ENCODE measurements at regions not wholly inside any gene's neighbourhood (a gene's known extent, or its start where the extent isn't known, plus 50 kb on each side); places are given as distances from the start of the nearest gene placed in this dataset.

GRCh38 chr7:32163896-32164295 is 93.7 kb upstream of the PDE1C start:
- H3K9me3 ChIP-seq (ENCODE audit: insufficient read depth, low read depth), result no peaks in the 10 kb centered on the region
- no peaks in the 10 kb centered on the region for H4K20me1 ChIP-seq (ENCODE audit: insufficient read depth)
- intact Hi-C loops (cut with micrococcal nuclease; ENCODE audit: unreplicated experiment), result no loop called here
- no peaks in the 10 kb centered on the region for H3K36me3 ChIP-seq (ENCODE audit: low read depth)
- DNase-seq, result no peak
- no TSS peak for BruUV-seq (replicated peaks)
- no peak overlapping the region for H2AFZ ChIP-seq
- H3K4me1 ChIP-seq (replicated peaks; ENCODE audit: insufficient read depth), result no peaks in the 10 kb centered on the region
- no peak overlapping the region for H3K4me3 ChIP-seq
- no peaks in the 10 kb centered on the region for H3K79me2 ChIP-seq (ENCODE audit: low read depth)
- H3K27me3 ChIP-seq (ENCODE audit: insufficient read depth, low read depth), result peaks cover 3% of the 10 kb centered on the region; the same call in 1 of the 2 replicates
- H3K27ac ChIP-seq, result no peak overlapping the region
- CTCF ChIA-PET, result no interaction called here
- no peaks in the 10 kb centered on the region for H3F3A ChIP-seq (ENCODE audit: insufficient read depth, low read depth)
- no peaks in the 10 kb centered on the region; the same call in 1 of the 2 replicates for H3K9me2 ChIP-seq (ENCODE audit: insufficient read depth)
- no peak overlapping the region for H3K4me2 ChIP-seq
- no peak for TF ChIP-seq CTCF (conservative IDR thresholded peaks at IDR 0.05)
- no peak for TF ChIP-seq EZH2 (IDR thresholded peaks at IDR 0.05; ENCODE audit: low read depth)
- POLR2A ChIA-PET (ENCODE audit: unreplicated experiment), result no interaction called here

- CTCF ChIA-PET, result no interaction called here
- no peaks in the 10 kb centered on the region for H4K20me1 ChIP-seq (ENCODE audit: insufficient read depth)
- H3K4me2 ChIP-seq, result no peak overlapping the region
- H3K36me3 ChIP-seq (ENCODE audit: low read depth), result no peaks in the 10 kb centered on the region
- no peaks in the 10 kb centered on the region for H3K79me2 ChIP-seq (ENCODE audit: low read depth)
- H3K9me2 ChIP-seq (ENCODE audit: insufficient read depth), result no peaks in the 10 kb centered on the region; the same call in 1 of the 2 replicates
- no peaks in the 10 kb centered on the region for H3F3A ChIP-seq (ENCODE audit: insufficient read depth, low read depth)
- peak in 1 of 2 experiments; percentile 20 for DNase-seq
- H3K27ac ChIP-seq, result no peak overlapping the region
- no peaks in the 10 kb centered on the region for H3K9me3 ChIP-seq (ENCODE audit: insufficient read depth, low read depth)
- intact Hi-C loops (cut with micrococcal nuclease; ENCODE audit: unreplicated experiment), result no loop called here
- no TSS peak for BruUV-seq (replicated peaks)
- H2AFZ ChIP-seq, result no peak overlapping the region
- no peaks in the 10 kb centered on the region for H3K4me1 ChIP-seq (replicated peaks; ENCODE audit: insufficient read depth)
- no peak overlapping the region for H3K4me3 ChIP-seq
- H3K27me3 ChIP-seq (ENCODE audit: insufficient read depth, low read depth), result peaks cover 9% of the 10 kb centered on the region; the same call in 1 of the 2 replicates
- TF ChIP-seq CTCF (conservative IDR thresholded peaks at IDR 0.05) (no peak), EZH2 (IDR thresholded peaks at IDR 0.05; ENCODE audit: low read depth) (no peak)
- POLR2A ChIA-PET (ENCODE audit: unreplicated experiment), result no interaction called here
These were observed 93.1 kb upstream of the PDE1C start for GRCh38 chr7:32163141-32163806.

GRCh38 chr7:32161708-32162107 is 91.5 kb upstream of the PDE1C start:
- Histone ChIP-seq H4K20me1 (ENCODE audit: insufficient read depth) (no peaks in the 10 kb centered on the region), H3K9me3 (ENCODE audit: insufficient read depth, low read depth) (no peaks in the 10 kb centered on the region), H3K4me2 (no peak overlapping the region), H3F3A (ENCODE audit: insufficient read depth, low read depth) (no peaks in the 10 kb centered on the region), H3K36me3 (ENCODE audit: low read depth) (no peaks in the 10 kb centered on the region), H3K27me3 (ENCODE audit: insufficient read depth, low read depth) (peaks cover 17% of the 10 kb centered on the region), H3K4me3 (no peak overlapping the region), H2AFZ (no peak overlapping the region), H3K4me1 (replicated peaks; ENCODE audit: insufficient read depth) (no peaks in the 10 kb centered on the region), H3K79me2 (ENCODE audit: low read depth) (no peaks in the 10 kb centered on the region), H3K9me2 (ENCODE audit: insufficient read depth) (no peaks in the 10 kb centered on the region), H3K27ac (no peak overlapping the region)
- no TSS peak for BruUV-seq (replicated peaks)
- intact Hi-C loops (cut with micrococcal nuclease; ENCODE audit: unreplicated experiment), result no loop called here
- no peak for DNase-seq
- TF ChIP-seq CTCF (conservative IDR thresholded peaks at IDR 0.05), result no peak
- no peak for TF ChIP-seq EZH2 (IDR thresholded peaks at IDR 0.05; ENCODE audit: low read depth)
- ChIA-PET POLR2A (ENCODE audit: unreplicated experiment) (no interaction called here), CTCF (interaction anchor here (0.6 kb wide), 1 partner anchor 388 kb away, joined by 3 read pairs; no protein-coding TSS in a partner anchor)
